ENCODE measurements at regions not wholly inside any gene's neighbourhood (a gene's known extent, or its start where the extent isn't known, plus 50 kb on each side); places are given as distances from the start of the nearest gene placed in this dataset.

GRCh38 chr6:170160628-170161611, 130.0 kb downstream of the DLL1 start:
- no peak for TF ChIP-seq GATA2 (IDR thresholded peaks at IDR 0.05; ENCODE audit: low read depth, low read length)
- TF ChIP-seq GATA3 (IDR thresholded peaks at IDR 0.05; ENCODE audit: low read depth, low read length), result no peak
